Activated naive CD4-positive, alpha-beta T cell treated with anti-CD3 and anti-CD28 coated beads, Interleukin-2, amount 10 ng/mL, durations not matched to agents 7 days and 5 days (primary cell): ENCODE measurements at regions not wholly inside any gene's neighbourhood (a gene's known extent, or its start where the extent isn't known, plus 50 kb on each side); places are given as distances from the start of the nearest gene placed in this dataset.

Source experiments
- CTCF ChIA-PET: fragments of 350-600 bp; sonication (Branson Sonifier 250); formaldehyde crosslinking; loops from one replicate; lab custom pipeline; 2021; ENCODE audit warnings: antibody characterized with exemption; lab: Charles Lee
- DNase-seq: peaks from one replicate; pipeline ENCODE4 v3.0.0-alpha.2; 2020
- H3K27ac Mint-ChIP-seq: one replicate; pipeline ENCODE4 v1.8.0; 2021; ENCODE audit warnings: mild to moderate bottlenecking, moderate library complexity, mixed read lengths
- H3K27me3 Mint-ChIP-seq: one replicate; pipeline ENCODE4 v1.8.0; 2021; ENCODE audit warnings: mild to moderate bottlenecking, mixed read lengths
- H3K36me3 Mint-ChIP-seq: one replicate; pipeline ENCODE4 v1.8.0; 2021; ENCODE audit warnings: mixed read lengths
- H3K4me1 Mint-ChIP-seq: one replicate; pipeline ENCODE4 v1.8.0; 2021; ENCODE audit warnings: mixed read lengths
- H3K4me3 Mint-ChIP-seq: one replicate; pipeline ENCODE4 v1.8.0; 2021; ENCODE audit warnings: mild to moderate bottlenecking, moderate library complexity, mixed read lengths
- H3K9me3 Mint-ChIP-seq: one replicate; pipeline ENCODE4 v1.8.0; 2021; ENCODE audit warnings: mixed read lengths

DNA sequence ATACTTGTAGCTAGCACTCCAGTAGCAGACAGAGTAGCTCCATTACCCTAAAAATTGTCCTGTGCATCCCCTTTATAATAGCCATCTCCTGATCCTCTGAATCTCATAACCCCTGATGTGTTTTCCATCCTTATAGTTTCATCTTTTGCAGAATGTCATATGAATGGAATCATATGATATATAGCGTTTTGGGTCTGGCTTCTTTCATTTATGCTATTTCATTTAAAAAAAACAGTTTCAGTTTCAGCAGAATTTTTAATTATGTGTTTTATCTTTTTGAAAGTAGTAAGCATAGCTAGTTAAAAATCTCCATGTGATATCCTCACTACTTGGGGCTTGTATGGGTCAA lies 132.7 kb downstream of the KLF13 start:
- CTCF ChIA-PET, result interaction anchor here (0.6 to 3.6 kb wide), 10 partner anchors 9 to 259 kb away, joined by 3 to 14 read pairs (median 4); no protein-coding TSS in a partner anchor
- Mint-ChIP-seq H3K4me1 (peaks cover 25% of the 10 kb centered on the region), H3K27me3 (peaks cover 8% of the 10 kb centered on the region), H3K36me3 (peaks cover 6% of the 10 kb centered on the region), H3K4me3 (no peak overlapping the region), H3K9me3 (peaks cover 9% of the 10 kb centered on the region), H3K27ac (peak overlapping the region; percentile 21)
- DNase-seq, result no peak

DNA sequence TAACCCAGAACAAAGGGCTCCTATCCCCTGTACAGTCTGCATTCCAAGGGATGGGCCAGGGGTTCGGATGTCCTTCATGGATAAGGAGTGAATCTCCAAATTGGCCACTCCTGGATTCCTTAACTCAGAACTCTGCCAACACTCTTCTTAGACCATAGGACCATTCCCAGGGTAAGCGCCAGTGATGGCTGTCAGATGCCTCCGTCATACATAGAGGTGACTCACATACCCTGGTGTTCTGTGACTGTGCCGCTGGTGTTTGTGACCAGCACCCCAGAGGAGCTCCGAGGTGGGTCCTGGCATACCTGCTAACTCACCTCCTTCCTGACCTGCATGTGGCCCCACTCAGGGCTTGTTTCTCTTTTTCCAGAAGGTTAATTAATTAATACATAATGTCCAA lies 134.7 kb downstream of the KLF13 start:
- Mint-ChIP-seq H3K27ac (no peak overlapping the region), H3K4me1 (peaks cover 21% of the 10 kb centered on the region), H3K9me3 (no peaks in the 10 kb centered on the region), H3K4me3 (no peak overlapping the region), H3K36me3 (no peaks in the 10 kb centered on the region), H3K27me3 (peaks cover 19% of the 10 kb centered on the region)
- CTCF ChIA-PET, result interaction anchor here (1.2 to 2.0 kb wide), 2 partner anchors 21 to 27 kb away, joined by 3 to 6 read pairs; no protein-coding TSS in a partner anchor
- peak; percentile 10 for DNase-seq

DNA sequence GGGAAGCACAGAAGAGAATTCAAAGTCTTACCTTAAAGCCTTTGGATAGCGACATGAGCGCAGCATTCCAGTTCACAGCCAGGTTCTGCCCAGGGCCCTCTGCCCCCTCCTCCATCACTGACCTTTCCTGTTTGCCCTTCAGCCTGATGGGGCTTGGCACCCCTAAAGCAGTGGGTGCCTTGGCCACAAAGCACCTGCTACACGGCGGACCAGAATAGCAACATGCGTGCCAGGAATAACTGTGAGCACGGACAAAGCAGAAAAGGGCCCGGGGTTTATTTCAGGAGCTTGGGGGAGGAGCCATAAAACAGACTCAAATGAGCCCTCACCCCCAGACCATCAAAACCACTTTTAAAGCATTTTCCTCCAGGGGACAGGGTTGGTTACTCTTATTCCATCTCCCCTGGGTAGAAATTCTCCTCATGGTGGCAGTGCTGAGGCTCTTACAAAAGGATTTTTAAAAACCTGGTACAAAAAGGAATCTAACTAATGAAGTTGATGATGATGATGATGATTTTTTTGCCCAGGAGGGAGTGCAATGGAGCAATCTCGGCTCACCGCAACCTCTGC lies 135.4 kb downstream of the KLF13 start:
- CTCF ChIA-PET, result interaction anchor here (0.7 to 2.0 kb wide), 4 partner anchors 10 to 26 kb away, joined by 3 to 6 read pairs (median 4); no protein-coding TSS in a partner anchor

DNA sequence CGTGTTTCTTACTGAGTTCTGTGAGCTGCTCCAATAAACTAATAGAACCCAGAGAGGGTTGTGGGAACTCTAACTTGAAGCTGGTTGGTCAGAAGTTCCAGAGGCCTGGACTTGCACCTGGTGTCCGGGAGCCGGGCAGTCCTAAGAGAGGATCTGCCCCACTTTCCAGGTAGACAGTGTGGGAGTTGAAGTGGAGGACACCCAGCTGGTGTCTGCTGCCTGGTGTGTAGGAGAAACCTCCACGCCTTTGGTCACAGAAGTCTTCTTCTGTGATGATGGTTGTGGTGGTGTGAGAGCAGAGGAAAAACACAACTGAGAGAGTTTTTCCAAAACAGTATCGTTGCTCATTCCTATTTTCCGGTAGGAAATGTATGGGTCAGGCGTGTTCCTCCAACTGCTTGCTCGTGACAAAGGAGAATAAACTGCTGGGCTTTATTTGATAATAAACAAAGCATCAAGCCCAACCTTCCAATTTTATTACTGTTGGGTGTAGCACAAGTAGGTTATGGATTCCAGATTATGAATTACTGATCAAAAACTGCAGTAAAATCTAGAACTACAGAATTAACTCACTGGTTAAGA lies 137.0 kb downstream of the KLF13 start:
- CTCF ChIA-PET, result interaction anchor here (1.0 to 1.6 kb wide), 3 partner anchors 8 to 25 kb away, joined by 3 to 6 read pairs (median 4); no protein-coding TSS in a partner anchor
- peaks cover 21% of the 10 kb centered on the region for H3K27me3 Mint-ChIP-seq
- no peak overlapping the region for H3K27ac Mint-ChIP-seq
- H3K4me3 Mint-ChIP-seq, result no peak overlapping the region
- H3K9me3 Mint-ChIP-seq, result no peaks in the 10 kb centered on the region
- H3K4me1 Mint-ChIP-seq, result peaks cover 17% of the 10 kb centered on the region
- DNase-seq, result peak; percentile 0
- no peaks in the 10 kb centered on the region for H3K36me3 Mint-ChIP-seq

More for the DNA sequence above, 135.4 kb downstream of the KLF13 start:
- Mint-ChIP-seq H3K9me3 (no peaks in the 10 kb centered on the region), H3K27ac (peak overlapping the region; percentile 37), H3K4me1 (peaks cover 21% of the 10 kb centered on the region), H3K4me3 (no peak overlapping the region), H3K36me3 (no peaks in the 10 kb centered on the region), H3K27me3 (peaks cover 19% of the 10 kb centered on the region)
- peak; percentile 11 for DNase-seq

DNA sequence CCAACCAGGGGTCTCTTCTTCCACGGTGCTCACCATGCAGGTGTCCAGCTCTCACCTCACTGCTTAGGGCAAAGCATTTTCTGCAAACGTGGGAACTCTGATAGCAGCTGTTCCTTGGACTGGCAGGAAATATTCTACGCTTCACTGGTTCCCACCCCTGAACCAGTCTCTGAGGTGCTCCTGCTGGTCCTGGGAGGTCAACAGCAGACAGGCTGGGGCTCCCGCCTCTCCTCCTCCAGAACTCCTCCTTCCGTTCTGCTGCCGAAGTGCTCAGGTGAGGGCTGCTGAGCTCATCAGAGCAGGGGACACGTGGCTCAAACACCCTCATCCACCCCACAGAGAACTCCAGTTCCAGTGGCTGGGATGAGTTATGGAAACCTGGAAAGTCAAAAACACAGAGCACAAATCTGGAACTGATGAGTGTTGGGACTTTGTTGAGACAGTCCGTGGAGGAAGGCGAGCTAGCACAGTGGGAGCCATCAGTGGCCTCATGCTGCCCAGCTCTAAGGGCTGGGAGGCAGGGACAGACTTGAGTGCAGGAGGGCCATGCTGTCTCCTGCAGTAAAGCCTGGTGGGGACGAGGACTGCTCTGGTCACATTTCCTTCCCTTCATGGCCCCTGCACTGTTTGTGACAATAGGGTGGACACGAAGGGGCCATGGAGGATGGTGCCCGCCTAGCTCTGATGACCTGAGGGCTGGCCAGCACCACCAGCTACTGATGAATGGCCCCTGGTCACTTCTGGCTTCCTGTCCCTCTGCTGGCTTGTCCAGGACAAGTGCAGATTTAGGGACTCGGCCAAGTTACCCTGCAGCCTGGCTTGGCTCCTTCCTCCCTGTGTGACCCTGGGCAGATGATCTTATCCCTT lies 137.8 kb downstream of the KLF13 start:
- Mint-ChIP-seq H3K4me3 (no peak overlapping the region), H3K36me3 (no peaks in the 10 kb centered on the region), H3K9me3 (no peaks in the 10 kb centered on the region), H3K4me1 (peaks cover 9% of the 10 kb centered on the region), H3K27me3 (peaks cover 21% of the 10 kb centered on the region), H3K27ac (no peak overlapping the region)
- peak; percentile 14 for DNase-seq
- CTCF ChIA-PET, result interaction anchor here (1.0 to 1.6 kb wide), 2 partner anchors 9 to 26 kb away, joined by 3 to 4 read pairs; no protein-coding TSS in a partner anchor

DNA sequence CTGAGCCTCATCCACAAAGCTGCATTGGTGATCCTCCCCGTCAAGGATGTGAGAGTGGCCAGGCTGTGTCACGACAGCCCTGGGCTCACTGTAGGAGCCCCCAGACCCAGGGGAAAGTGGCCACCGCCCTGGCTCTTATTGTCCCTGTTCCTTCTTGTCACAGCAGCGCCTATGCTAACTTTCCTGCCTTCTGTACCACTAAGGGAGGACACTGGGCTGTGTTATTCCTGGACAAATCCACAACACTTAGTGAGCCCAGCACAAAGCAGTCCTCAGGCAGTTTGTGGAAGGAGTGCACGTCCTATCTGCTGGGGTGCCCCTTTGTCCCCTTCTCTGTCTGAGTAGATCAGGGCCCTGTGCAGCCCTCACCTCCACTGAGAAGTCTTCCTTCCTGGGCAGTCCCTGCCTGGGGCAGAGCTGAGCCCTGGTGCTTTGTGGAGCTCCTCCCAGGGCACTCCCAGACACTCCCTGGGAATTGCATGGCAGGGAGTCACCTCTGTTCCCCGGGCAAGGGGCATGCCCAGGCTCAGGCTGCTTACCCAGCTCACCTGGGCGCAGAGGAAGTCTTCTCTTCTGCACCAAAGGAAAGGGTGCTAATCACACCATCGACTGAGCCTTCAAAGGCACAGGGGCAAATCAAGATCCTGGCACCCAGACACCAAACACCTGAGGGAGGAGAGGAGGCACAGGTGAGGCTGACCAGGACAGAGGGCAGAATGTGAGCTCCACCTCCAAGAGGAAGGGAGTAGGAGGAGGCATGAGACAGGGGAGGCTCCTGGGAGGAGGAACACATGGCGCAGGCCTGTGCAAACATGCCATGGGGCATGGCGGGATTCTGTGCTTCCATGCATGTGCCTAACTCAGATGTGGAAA lies 138.7 kb downstream of the KLF13 start:
- Mint-ChIP-seq H3K36me3 (no peaks in the 10 kb centered on the region), H3K9me3 (no peaks in the 10 kb centered on the region), H3K4me1 (peaks cover 5% of the 10 kb centered on the region), H3K27me3 (peaks cover 21% of the 10 kb centered on the region), H3K27ac (no peak overlapping the region), H3K4me3 (no peak overlapping the region)
- peak; percentile 17 for DNase-seq
- CTCF ChIA-PET, result interaction anchor here (0.9 to 1.6 kb wide), 2 partner anchors 8 to 23 kb away, joined by 3 to 4 read pairs; no protein-coding TSS in a partner anchor

DNA sequence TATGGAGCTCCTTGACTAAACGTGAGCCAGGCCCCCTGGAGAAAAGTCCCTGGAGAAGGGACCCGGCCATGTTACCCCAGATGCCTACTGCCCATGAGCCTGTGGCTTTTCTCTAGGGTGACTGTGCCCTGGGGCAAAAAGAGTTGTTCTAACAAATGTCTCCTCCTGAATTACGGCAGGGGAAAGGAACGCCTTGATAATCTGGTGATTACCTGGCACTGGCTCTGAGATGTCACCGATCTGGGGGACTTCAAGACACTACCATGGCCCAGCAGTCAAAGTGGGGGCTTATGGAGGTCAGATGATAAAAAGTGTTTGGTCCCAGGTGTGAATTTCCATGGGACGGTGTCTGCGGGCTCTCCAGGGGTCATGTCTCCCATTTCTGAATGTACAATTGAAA lies 140.7 kb downstream of the KLF13 start:
- Mint-ChIP-seq H3K36me3 (peaks cover 1% of the 10 kb centered on the region), H3K4me1 (peaks cover 16% of the 10 kb centered on the region), H3K27me3 (peaks cover 21% of the 10 kb centered on the region), H3K9me3 (no peaks in the 10 kb centered on the region), H3K4me3 (no peak overlapping the region), H3K27ac (no peak overlapping the region)
- CTCF ChIA-PET, result no interaction called here
- no peak for DNase-seq

DNA sequence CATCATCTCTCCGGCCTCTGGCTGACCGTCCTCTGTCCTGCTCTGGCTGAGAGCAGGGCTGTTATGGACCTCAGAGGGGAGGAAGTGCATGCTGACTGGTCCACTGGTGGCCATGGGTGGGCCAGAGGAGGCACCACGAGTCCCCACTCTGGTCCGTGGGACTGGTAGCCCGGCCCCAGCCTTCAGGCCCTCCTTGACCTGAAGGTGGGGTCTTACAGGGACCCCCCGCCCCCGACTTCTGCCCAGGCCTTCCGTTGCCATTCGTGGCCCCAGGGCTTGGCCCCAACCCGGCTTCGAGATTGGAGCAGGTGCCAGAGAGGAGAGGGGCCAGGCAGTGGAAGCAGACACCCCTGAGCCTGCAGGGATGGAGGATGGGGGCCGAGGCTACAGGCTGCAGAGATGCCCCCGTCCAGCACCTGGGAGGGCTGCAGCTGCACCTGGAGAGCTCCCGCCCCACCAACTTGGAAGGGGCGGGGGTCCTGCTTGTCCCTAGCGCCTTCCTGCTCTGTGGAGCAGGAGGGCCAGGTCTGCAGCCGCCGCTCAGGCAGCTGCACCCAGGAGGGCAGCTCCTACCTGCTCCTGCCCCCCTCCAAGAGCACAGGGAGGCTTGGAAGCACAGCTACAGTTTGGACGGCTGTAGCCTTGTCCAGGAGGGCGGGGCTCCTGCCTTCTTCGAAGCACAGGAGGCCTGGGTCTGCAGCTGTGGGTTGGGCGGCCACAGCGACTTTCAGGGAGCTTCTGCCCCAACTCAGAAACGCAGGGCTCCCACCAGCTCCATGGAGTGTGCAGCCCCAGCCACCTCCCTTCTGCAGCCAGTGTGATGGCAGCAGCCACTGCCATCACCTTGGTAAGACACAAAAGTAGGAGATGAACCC lies 142.5 kb downstream of the KLF13 start:
- DNase-seq, result no peak
- H3K9me3 Mint-ChIP-seq, result no peaks in the 10 kb centered on the region
- H3K36me3 Mint-ChIP-seq, result peaks cover 3% of the 10 kb centered on the region
- H3K4me3 Mint-ChIP-seq, result no peak overlapping the region
- H3K4me1 Mint-ChIP-seq, result peaks cover 34% of the 10 kb centered on the region
- CTCF ChIA-PET, result interaction anchor here (1.0 to 9.5 kb wide), 3 partner anchors 10 to 30 kb away, joined by 3 to 71 read pairs (median 3); no protein-coding TSS in a partner anchor
- H3K27ac Mint-ChIP-seq, result no peak overlapping the region
- peaks cover 20% of the 10 kb centered on the region for H3K27me3 Mint-ChIP-seq

DNA sequence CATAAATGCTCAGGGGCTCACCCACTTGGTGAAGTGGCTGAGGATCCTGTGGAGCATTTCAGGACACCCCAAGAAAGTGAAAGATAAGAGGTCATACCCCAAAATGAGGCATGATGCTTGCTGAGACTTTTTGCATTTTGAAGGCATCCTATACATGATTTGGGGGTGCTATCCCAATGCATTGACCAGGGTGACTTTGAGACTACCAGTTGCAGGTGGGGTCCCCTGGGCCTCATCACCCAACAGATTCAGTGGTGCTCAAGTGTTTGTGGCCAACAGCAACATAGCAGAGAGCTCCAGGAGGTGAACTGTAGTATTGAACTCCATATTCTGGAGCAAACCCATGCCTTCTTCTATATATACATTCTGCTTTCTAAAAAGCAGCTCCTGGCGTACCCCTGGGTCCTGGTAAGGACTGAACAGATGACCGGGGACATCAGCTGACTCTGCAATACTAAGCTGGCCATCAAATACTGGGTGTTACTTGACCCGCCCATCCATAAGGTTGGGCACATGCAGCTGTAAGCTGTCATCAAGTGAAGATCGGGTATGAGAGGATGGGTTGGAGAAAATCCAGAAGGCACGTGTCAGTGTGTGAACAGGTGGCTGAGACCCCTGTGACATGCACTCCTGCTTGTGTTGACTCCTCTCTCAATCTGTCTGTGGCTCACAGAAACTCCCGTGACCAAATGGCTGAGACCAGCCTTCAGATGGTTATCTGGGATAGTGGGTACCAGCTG lies 143.3 kb downstream of the KLF13 start:
- CTCF ChIA-PET, result interaction anchor here (1.1 to 10.6 kb wide), 3 partner anchors 19 to 31 kb away, joined by 3 to 100 read pairs (median 71); no protein-coding TSS in a partner anchor
- Mint-ChIP-seq H3K9me3 (no peaks in the 10 kb centered on the region), H3K4me3 (no peak overlapping the region), H3K4me1 (peaks cover 41% of the 10 kb centered on the region), H3K36me3 (peaks cover 8% of the 10 kb centered on the region), H3K27me3 (peaks cover 13% of the 10 kb centered on the region), H3K27ac (no peak overlapping the region)
- DNase-seq, result no peak

DNA sequence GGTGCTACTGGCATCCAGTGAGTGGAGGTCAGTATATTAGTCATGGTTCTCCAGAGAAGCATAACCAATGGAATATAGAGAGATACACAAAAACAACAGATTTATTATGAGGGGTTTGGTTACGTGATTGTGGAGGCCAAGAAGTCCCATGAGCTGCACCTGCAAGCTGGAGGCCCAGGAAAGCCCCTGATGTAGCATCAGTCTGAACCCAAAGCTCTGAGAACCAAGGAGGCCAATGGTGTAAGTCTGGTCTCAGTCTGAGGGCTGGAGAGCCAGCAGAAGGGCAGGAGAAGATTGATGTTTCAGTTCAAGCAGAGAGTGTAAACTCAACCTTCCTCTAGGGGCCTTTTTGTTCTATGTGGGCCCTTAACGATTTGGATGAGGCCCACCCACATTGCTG lies 144.1 kb downstream of the KLF13 start:
- Mint-ChIP-seq H3K9me3 (no peaks in the 10 kb centered on the region), H3K4me3 (no peak overlapping the region), H3K36me3 (peaks cover 12% of the 10 kb centered on the region), H3K27ac (no peak overlapping the region), H3K27me3 (peaks cover 7% of the 10 kb centered on the region), H3K4me1 (peaks cover 47% of the 10 kb centered on the region)
- no peak for DNase-seq
- CTCF ChIA-PET, result interaction anchor here (0.6 to 10.6 kb wide), 4 partner anchors 8 to 32 kb away, joined by 3 to 100 read pairs (median 38); no protein-coding TSS in a partner anchor

DNA sequence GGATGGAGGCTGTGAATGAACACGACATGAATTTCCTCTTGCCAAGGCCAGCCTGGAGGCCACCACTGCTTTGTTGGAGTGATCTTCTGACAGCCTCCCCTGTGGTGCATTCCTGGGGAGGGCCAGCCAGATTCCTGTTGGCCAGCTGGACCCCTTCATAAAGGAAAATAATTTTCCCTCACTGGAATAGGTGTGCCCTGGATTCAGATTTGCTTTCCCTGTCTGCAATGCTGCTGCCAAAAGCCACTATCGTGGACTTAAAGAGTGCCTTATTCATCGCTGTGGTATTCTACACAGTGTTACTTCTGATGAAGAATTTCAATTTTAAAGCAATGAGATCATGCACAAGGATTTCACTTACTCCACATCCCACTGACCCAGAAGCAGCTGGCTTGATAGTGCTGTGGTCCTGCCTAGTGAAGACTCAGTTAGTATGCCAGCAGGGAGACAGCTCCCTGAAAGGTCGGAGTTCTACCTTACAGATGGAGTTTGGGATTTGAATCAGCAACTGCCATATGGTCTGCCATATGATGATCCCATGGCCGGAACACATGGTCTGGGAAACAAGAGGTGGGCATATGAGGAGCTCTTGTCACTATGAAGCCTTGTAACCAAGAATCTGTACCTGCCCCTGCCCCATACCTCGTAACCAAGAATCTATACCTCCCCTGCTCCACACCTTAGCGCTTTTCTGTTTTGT lies 145.2 kb downstream of the KLF13 start:
- Mint-ChIP-seq H3K27me3 (peaks cover 6% of the 10 kb centered on the region), H3K4me3 (no peak overlapping the region), H3K9me3 (no peaks in the 10 kb centered on the region), H3K4me1 (peaks cover 47% of the 10 kb centered on the region), H3K27ac (peak overlapping the region; percentile 91), H3K36me3 (peaks cover 15% of the 10 kb centered on the region)
- CTCF ChIA-PET, result interaction anchor here (1.1 to 10.6 kb wide), 8 partner anchors 9 to 257 kb away, joined by 3 to 100 read pairs (median 12); no protein-coding TSS in a partner anchor
- DNase-seq, result peak; percentile 13
